Astrocyte (in vitro differentiated cells and primary cell): ENCODE measurements at regions not wholly inside any gene's neighbourhood (a gene's known extent, or its start where the extent isn't known, plus 50 kb on each side); places are given as distances from the start of the nearest gene placed in this dataset.

Experiments used
- DNase-seq: peaks from one replicate; pipeline ENCODE4 v3.0.0-alpha.2; 2010; ENCODE audit warnings: low read depth
- FAIRE-seq: peaks from 2 replicates; lab custom pipeline; 2011; peaks lifted over from hg19 to GRCh38; lab: Jason Lieb, UNC
- H2AFZ ChIP-seq: 2 replicates; pipeline ENCODE4 v1.6.0; 2012; ENCODE audit warnings: low read depth, low read length, inconsistent platforms
- H3K27ac ChIP-seq: 2 replicates; pipeline ENCODE4 v1.5.1; 2011; ENCODE audit warnings: low read depth, low read length, inconsistent platforms
- H3K27me3 ChIP-seq: 2 replicates; pipeline ENCODE4 v1.6.0; 2011; ENCODE audit warnings: low read length, inconsistent platforms; ENCODE audit not compliant: insufficient read depth
- H3K36me3 ChIP-seq: 2 replicates; pipeline ENCODE4 v1.5.1; 2011; ENCODE audit warnings: low read length, inconsistent platforms; ENCODE audit not compliant: insufficient read depth
- H3K4me1 ChIP-seq: 2 replicates; pipeline ENCODE4 v1.5.1; 2011; ENCODE audit warnings: low read length, inconsistent platforms; ENCODE audit not compliant: insufficient read depth
- H3K4me2 ChIP-seq: 2 replicates; pipeline ENCODE4 v1.6.0; 2012; ENCODE audit warnings: low read length, inconsistent platforms
- H3K4me3 ChIP-seq: 2 replicates; pipeline ENCODE4 v1.5.1; 2011; ENCODE audit warnings: low read depth, mild to moderate bottlenecking, low read length, inconsistent platforms; ENCODE audit not compliant: insufficient read depth
- H3K79me2 ChIP-seq: 2 replicates; pipeline ENCODE4 v1.6.0; 2012; ENCODE audit warnings: mild to moderate bottlenecking, low read length, inconsistent platforms; ENCODE audit not compliant: insufficient read depth
- H3K9ac ChIP-seq: 2 replicates; pipeline ENCODE4 v1.6.0; 2012; ENCODE audit warnings: mild to moderate bottlenecking, low read length, inconsistent platforms
- H3K9me3 ChIP-seq: 2 replicates; pipeline ENCODE4 v1.5.1; 2012; ENCODE audit warnings: low read depth, mild to moderate bottlenecking, low read length, inconsistent platforms; ENCODE audit not compliant: insufficient read depth
- H4K20me1 ChIP-seq: 2 replicates; pipeline ENCODE4 v1.6.0; 2012; ENCODE audit warnings: low read length, inconsistent platforms; ENCODE audit not compliant: insufficient read depth
- H3K27ac Mint-ChIP-seq: one replicate; pipeline ENCODE4 v1.8.0; 2021; ENCODE audit warnings: mild to moderate bottlenecking, mixed read lengths; ENCODE audit not compliant: unreplicated experiment
- H3K27me3 Mint-ChIP-seq: one replicate; pipeline ENCODE4 v1.8.0; 2021; ENCODE audit warnings: low read depth, mixed read lengths; ENCODE audit not compliant: unreplicated experiment
- H3K36me3 Mint-ChIP-seq: one replicate; pipeline ENCODE4 v1.8.0; 2021; ENCODE audit warnings: low read depth, mixed read lengths; ENCODE audit not compliant: unreplicated experiment
- H3K4me1 Mint-ChIP-seq: one replicate; pipeline ENCODE4 v1.8.0; 2021; ENCODE audit warnings: low read depth, mixed read lengths; ENCODE audit not compliant: unreplicated experiment
- H3K4me3 Mint-ChIP-seq: one replicate; pipeline ENCODE4 v1.8.0; 2021; ENCODE audit warnings: mild to moderate bottlenecking, moderate library complexity, mixed read lengths; ENCODE audit not compliant: unreplicated experiment
- H3K9me3 Mint-ChIP-seq: one replicate; pipeline ENCODE4 v1.8.0; 2021; ENCODE audit warnings: mild to moderate bottlenecking, mixed read lengths; ENCODE audit not compliant: unreplicated experiment
- CTCF ChIP-seq: IDR thresholded peaks from 2 replicates; pipeline ENCODE4 v1.5.1; 2011; ENCODE audit warnings: low read depth, mild to moderate bottlenecking, inconsistent platforms, low read length, moderate library complexity; ENCODE audit not compliant: insufficient read depth
- EZH2 ChIP-seq: IDR thresholded peaks from 2 replicates; pipeline ENCODE4 v1.6.1; 2012; ENCODE audit warnings: mild to moderate bottlenecking, low read length, inconsistent platforms; ENCODE audit not compliant: insufficient read depth

DNA sequence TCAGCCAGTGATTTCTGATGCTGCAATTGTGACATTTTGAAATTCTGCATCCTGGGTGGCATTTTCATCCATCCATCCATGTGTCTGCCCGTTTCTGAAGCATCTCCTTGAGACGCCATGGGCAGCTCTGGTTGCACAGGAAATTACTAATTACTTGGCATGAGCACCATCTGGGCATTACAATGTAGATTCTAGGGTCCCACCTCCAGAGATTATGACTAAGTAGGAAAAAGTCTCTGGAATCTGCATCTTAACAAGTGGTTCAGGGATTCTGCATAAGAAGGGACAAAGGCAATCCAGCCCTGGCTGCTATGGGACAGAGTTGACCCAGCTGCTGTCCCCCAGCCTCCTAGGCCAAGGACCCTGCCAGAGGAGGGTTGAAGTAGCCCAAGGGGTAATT is 65.3 kb downstream of the CUZD1 start:
- DNase-seq = peak; percentile 9
- Histone ChIP-seq H3K27ac (no peak overlapping the region), H3K27me3 (no peaks in the 10 kb centered on the region), H2AFZ (no peak overlapping the region), H3K79me2 (no peaks in the 10 kb centered on the region), H4K20me1 (no peaks in the 10 kb centered on the region), H3K4me3 (no peak overlapping the region), H3K9me3 (no peaks in the 10 kb centered on the region), H3K9ac (no peak overlapping the region), H3K4me2 (no peak overlapping the region), H3K36me3 (no peaks in the 10 kb centered on the region), H3K4me1 (peaks cover 3% of the 10 kb centered on the region)
- no peaks in the 10 kb centered on the region for H3K4me1 Mint-ChIP-seq
- H3K4me3 Mint-ChIP-seq = no peak overlapping the region
- peaks cover 40% of the 10 kb centered on the region for H3K27me3 Mint-ChIP-seq
- no peak overlapping the region for H3K27ac Mint-ChIP-seq
- no peak for TF ChIP-seq EZH2
- no peak for TF ChIP-seq CTCF
- H3K36me3 Mint-ChIP-seq = no peaks in the 10 kb centered on the region
- FAIRE-seq = no peak
- H3K9me3 Mint-ChIP-seq = no peaks in the 10 kb centered on the region

GRCh38 chr10:122779924-122780323 is 65.7 kb downstream of the CUZD1 start:
- Histone ChIP-seq H3K27me3 (no peaks in the 10 kb centered on the region), H3K4me2 (no peak overlapping the region), H4K20me1 (no peaks in the 10 kb centered on the region), H3K9ac (no peak overlapping the region), H3K79me2 (no peaks in the 10 kb centered on the region), H3K4me3 (no peak overlapping the region), H3K36me3 (no peaks in the 10 kb centered on the region), H2AFZ (no peak overlapping the region), H3K9me3 (no peaks in the 10 kb centered on the region), H3K4me1 (peaks cover 3% of the 10 kb centered on the region), H3K27ac (no peak overlapping the region)
- H3K27ac Mint-ChIP-seq = no peak overlapping the region
- H3K9me3 Mint-ChIP-seq = no peaks in the 10 kb centered on the region
- peaks cover 37% of the 10 kb centered on the region for H3K27me3 Mint-ChIP-seq
- H3K4me3 Mint-ChIP-seq = no peak overlapping the region
- DNase-seq (no peak), FAIRE-seq (no peak)
- TF ChIP-seq EZH2 = no peak
- no peak for TF ChIP-seq CTCF
- no peaks in the 10 kb centered on the region for H3K36me3 Mint-ChIP-seq
- H3K4me1 Mint-ChIP-seq = no peaks in the 10 kb centered on the region

GRCh38 chr10:122777515-122778059 is 68.1 kb downstream of the CUZD1 start:
- no peaks in the 10 kb centered on the region for H3K9me3 Mint-ChIP-seq
- H3K27me3 ChIP-seq = no peaks in the 10 kb centered on the region
- peaks cover 20% of the 10 kb centered on the region for H3K27me3 Mint-ChIP-seq
- no peak overlapping the region for H3K4me3 Mint-ChIP-seq
- H3K4me1 ChIP-seq = peaks cover 3% of the 10 kb centered on the region
- DNase-seq (no peak), FAIRE-seq (no peak)
- no peaks in the 10 kb centered on the region for H3K4me1 Mint-ChIP-seq
- no peak overlapping the region for H3K4me3 ChIP-seq
- H3K36me3 Mint-ChIP-seq = no peaks in the 10 kb centered on the region
- H3K4me2 ChIP-seq = no peak overlapping the region
- no peak overlapping the region for H3K27ac ChIP-seq
- no peak overlapping the region for H3K9ac ChIP-seq
- TF ChIP-seq CTCF = no peak
- H3K79me2 ChIP-seq = no peaks in the 10 kb centered on the region
- no peaks in the 10 kb centered on the region for H3K36me3 ChIP-seq
- no peaks in the 10 kb centered on the region for H4K20me1 ChIP-seq
- no peak overlapping the region for H3K27ac Mint-ChIP-seq
- H3K9me3 ChIP-seq = no peaks in the 10 kb centered on the region
- H2AFZ ChIP-seq = no peak overlapping the region
